ENCODE measurements at regions not wholly inside any gene's neighbourhood (a gene's known extent, or its start where the extent isn't known, plus 50 kb on each side); places are given as distances from the start of the nearest gene placed in this dataset.

DNA sequence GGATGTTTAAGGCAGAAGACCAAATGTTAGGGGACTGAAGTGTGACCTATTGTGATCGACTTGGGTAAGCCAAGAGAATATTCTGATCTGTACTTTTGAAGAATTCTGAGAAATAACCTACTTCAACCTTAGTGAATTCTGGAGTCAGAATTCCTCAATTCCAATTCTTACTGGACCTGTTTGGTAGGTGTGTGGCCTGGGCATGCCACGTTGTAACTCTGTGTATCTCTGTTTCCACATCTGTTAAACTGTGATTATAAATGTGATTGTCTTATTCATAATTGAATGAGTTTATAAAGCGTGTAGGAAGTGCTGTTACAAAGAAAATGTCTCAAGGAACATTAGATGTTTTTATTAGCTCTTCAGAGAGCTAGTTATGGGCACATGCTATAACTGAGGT, 64.5 kb downstream of the TUSC1 start:
- no peaks in the 10 kb centered on the region for H3K27me3 ChIP-seq (replicated peaks in 1 of 7)
- 66 to 81% (median 71%) methylated on average over 3 of the region's 3 CpGs for WGBS, 5 donors
- H3K36me3 ChIP-seq: no peaks in the 10 kb centered on the region
- no peak overlapping the region for H3K27ac ChIP-seq
- no peaks in the 10 kb centered on the region for H3K4me1 ChIP-seq
- TF ChIP-seq POLR2A (IDR thresholded peaks at IDR 0.05) (no peak), POLR2AphosphoS5 (IDR thresholded peaks at IDR 0.05) (no peak), CTCF (IDR thresholded peaks at IDR 0.05 in 8 of 11, conservative IDR thresholded peaks at IDR 0.05 in 3 of 11) (no peak)
- peaks cover 0 to 5% (median 0%) of the 10 kb centered on the region in 8 donors for H3K9me3 ChIP-seq
- no peak overlapping the region for H3K4me3 ChIP-seq
- intact Hi-C loops (cut with DNase I; ENCODE audit: low total_unique reads): no loop called here
- no peak for DNase-seq

GRCh38 chr9:25603106-25603505, 75.1 kb downstream of the TUSC1 start:
- DNase-seq: no peak
- no peak for TF ChIP-seq CTCF (IDR thresholded peaks at IDR 0.05 in 8 of 11, conservative IDR thresholded peaks at IDR 0.05 in 3 of 11)
- no peak for TF ChIP-seq POLR2AphosphoS5 (IDR thresholded peaks at IDR 0.05)
- TF ChIP-seq POLR2A (IDR thresholded peaks at IDR 0.05): no peak
- Histone ChIP-seq H3K9me3 (no peaks in the 10 kb centered on the region), H3K4me1 (no peaks in the 10 kb centered on the region), H3K27ac (no peak overlapping the region), H3K36me3 (no peaks in the 10 kb centered on the region), H3K27me3 (replicated peaks in 1 of 7) (no peaks in the 10 kb centered on the region), H3K4me3 (no peak overlapping the region)
- intact Hi-C loops (cut with DNase I; ENCODE audit: low total_unique reads): no loop called here

DNA sequence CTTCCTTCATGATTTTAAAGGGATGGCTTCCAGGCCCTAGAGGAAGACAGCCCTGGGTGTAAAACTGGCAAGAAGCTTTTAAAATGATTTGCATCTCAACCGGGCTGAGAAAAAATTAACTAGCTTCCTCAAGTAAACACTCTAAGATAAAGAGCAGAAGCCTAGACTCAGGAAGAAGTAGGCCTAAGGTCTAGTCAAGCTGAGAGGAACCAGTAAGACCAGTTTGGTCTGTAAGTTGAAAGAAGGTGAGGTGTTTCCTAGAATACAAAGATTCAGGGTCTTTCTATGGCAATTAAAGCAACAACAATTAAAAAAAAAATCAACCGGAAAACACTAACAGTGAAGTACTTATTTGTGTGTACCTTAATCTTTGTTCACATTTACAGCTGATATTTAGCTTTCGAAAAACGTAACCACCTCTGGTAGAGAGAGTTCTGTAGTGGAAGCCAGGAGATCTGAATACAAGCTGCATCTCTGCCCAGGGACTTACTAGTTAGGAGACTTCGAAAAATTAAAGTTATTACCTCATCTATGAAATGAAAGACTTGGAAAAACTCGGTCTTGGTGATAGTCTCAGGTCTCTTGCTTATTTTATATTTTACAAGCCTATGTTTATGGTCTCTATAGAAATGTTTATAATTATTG, 75.7 kb downstream of the TUSC1 start:
- Histone ChIP-seq H3K36me3 (no peaks in the 10 kb centered on the region), H3K9me3 (no peaks in the 10 kb centered on the region), H3K4me1 (no peaks in the 10 kb centered on the region), H3K27me3 (replicated peaks in 1 of 7) (no peaks in the 10 kb centered on the region), H3K4me3 (no peak overlapping the region), H3K27ac (no peak overlapping the region)
- WGBS, 5 donors: 69 to 79% (median 71%) methylated on average over 6 of the region's 6 CpGs
- TF ChIP-seq POLR2A (IDR thresholded peaks at IDR 0.05): no peak
- TF ChIP-seq CTCF (IDR thresholded peaks at IDR 0.05 in 8 of 11, conservative IDR thresholded peaks at IDR 0.05 in 3 of 11): no peak
- no peak for TF ChIP-seq POLR2AphosphoS5 (IDR thresholded peaks at IDR 0.05)
- intact Hi-C loops (cut with DNase I; ENCODE audit: low total_unique reads): no loop called here
- no peak for DNase-seq

DNA sequence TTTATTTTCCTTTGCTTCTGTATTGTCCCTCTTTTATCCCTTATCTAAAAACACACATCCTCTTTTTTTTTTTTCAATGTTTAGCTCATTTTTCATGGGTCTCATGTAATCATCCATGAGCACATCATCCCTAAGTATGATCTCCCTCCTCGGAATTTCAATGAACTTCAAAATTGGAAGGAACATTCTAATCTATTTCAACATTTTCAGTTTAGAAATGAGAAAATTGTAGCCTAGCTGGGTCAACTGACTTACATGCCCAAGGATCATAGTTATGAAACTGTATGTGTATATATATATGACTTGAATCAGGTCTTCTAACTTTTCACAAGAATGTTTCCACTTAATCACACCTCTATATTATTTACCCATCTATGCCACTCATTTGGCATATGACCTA, 77.7 kb downstream of the TUSC1 start:
- 60 to 95% (median 70%) methylated on average over 1 of the region's 1 CpG for WGBS, 5 donors
- intact Hi-C loops (cut with DNase I; ENCODE audit: low total_unique reads): no loop called here

DNA sequence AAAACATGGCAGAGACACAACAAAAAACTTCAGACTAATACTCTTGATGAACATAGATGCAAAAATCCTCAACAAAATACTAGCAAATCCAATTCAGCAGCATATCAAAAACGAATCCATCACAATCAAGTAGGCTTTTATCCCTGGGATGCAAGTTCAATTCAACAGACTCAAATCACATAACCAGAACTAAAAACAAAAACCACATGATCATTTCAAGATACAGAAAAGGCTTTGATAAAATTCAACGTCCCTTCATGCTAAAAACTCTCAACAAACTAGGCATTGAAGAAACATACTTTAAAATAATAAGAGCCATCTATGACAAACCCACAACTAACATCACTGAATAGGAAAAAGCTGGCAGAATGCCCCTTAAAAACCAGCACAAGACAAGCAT, 93.6 kb downstream of the TUSC1 start:
- WGBS, 5 donors: 45 to 71% (median 67%) methylated on average over 2 of the region's 2 CpGs
- H3K4me1 ChIP-seq: no peaks in the 10 kb centered on the region
- no peak for DNase-seq
- intact Hi-C loops (cut with DNase I; ENCODE audit: low total_unique reads): no loop called here
- TF ChIP-seq CTCF (IDR thresholded peaks at IDR 0.05 in 8 of 11, conservative IDR thresholded peaks at IDR 0.05 in 3 of 11) (no peak), POLR2AphosphoS5 (IDR thresholded peaks at IDR 0.05) (no peak), POLR2A (IDR thresholded peaks at IDR 0.05) (no peak)
- H3K27ac ChIP-seq: no peak overlapping the region
- H3K36me3 ChIP-seq: no peaks in the 10 kb centered on the region
- no peaks in the 10 kb centered on the region for H3K27me3 ChIP-seq (replicated peaks in 1 of 7)
- no peak overlapping the region for H3K4me3 ChIP-seq
- peaks cover 0 to 31% (median 19%) of the 10 kb centered on the region in 8 donors for H3K9me3 ChIP-seq

More for the DNA sequence above, 77.7 kb downstream of the TUSC1 start:
- peaks cover 0 to 14% (median 8%) of the 10 kb centered on the region in 8 donors for H3K9me3 ChIP-seq
- no peak overlapping the region for H3K4me3 ChIP-seq
- H3K27me3 ChIP-seq (replicated peaks in 1 of 7): no peaks in the 10 kb centered on the region
- no peaks in the 10 kb centered on the region for H3K4me1 ChIP-seq
- H3K27ac ChIP-seq: no peak overlapping the region
- no peak for TF ChIP-seq POLR2AphosphoS5 (IDR thresholded peaks at IDR 0.05)
- no peaks in the 10 kb centered on the region for H3K36me3 ChIP-seq
- no peak for DNase-seq

Measured in spleen (tissue), 11 donors.